Central memory CD8-positive, alpha-beta T cell (primary cell): ENCODE measurements at regions not wholly inside any gene's neighbourhood (a gene's known extent, or its start where the extent isn't known, plus 50 kb on each side); places are given as distances from the start of the nearest gene placed in this dataset.

Experiments used
- ATAC-seq: fragments of 150-1000 bp; cut with Tn5 transposase; replicated peaks from 2 replicates; pipeline ENCODE4 v1.10.0; 2022; ENCODE audit warnings: mild to moderate bottlenecking, moderate FRiP score, moderate number of reproducible peaks; ENCODE audit not compliant: poor library complexity, severe bottlenecking; ENCODE audit errors: extremely low read depth
- DNase-seq, 2 donors: peaks; one replicate each; pipeline ENCODE4 v3.0.0; 2021; ENCODE audit warnings: low spot score in 2 of 2
- H3K27ac Mint-ChIP-seq: one replicate; pipeline ENCODE4 v1.8.0; 2022; ENCODE audit warnings: low read depth, mild to moderate bottlenecking, moderate library complexity, mixed read lengths
- H3K27me3 Mint-ChIP-seq: one replicate; pipeline ENCODE4 v1.8.0; 2022; ENCODE audit warnings: mixed read lengths
- H3K36me3 Mint-ChIP-seq: one replicate; pipeline ENCODE4 v1.8.0; 2022; ENCODE audit warnings: mild to moderate bottlenecking, moderate library complexity, mixed read lengths; ENCODE audit not compliant: insufficient read depth
- H3K4me1 Mint-ChIP-seq: one replicate; pipeline ENCODE4 v1.8.0; 2022; ENCODE audit warnings: mixed read lengths
- H3K4me3 Mint-ChIP-seq: one replicate; pipeline ENCODE4 v1.8.0; 2022; ENCODE audit warnings: mild to moderate bottlenecking, moderate library complexity, mixed read lengths
- H3K9me3 Mint-ChIP-seq: one replicate; pipeline ENCODE4 v1.8.0; 2022; ENCODE audit warnings: mixed read lengths

DNA sequence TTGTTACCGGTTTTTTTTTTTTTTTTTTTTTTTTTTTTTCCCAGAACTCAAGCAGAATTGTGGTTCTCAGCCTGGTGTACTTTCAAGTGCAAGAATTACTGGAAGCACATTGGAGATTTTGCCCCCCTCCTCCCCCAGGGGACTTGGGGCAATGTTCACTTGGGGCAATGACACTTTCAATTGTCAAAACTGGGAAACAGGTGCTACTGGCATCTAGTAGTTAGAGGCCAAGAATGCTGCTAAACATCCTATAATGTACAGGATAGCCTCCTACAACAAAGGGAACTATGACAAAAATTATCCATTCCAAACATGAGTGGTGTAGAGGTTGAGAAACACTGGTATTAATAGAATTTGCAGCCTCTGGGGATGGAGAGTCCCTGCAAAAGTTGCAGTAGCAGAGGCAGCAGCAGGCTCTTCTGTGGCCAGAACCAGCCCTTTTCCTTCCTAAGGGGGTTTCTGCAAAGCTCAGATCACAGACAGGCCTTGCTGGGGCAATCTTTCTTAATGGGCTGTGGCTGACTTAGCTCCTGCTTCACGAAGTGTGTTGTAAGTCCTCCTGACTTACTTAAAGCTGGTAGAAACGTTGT lies 144.3 kb upstream of the MRPS22 start:
- H3K36me3 Mint-ChIP-seq = peaks cover 2% of the 10 kb centered on the region
- H3K4me3 Mint-ChIP-seq = no peak overlapping the region
- no peak for ATAC-seq
- H3K9me3 Mint-ChIP-seq = peaks cover 7% of the 10 kb centered on the region
- no peak overlapping the region for H3K27ac Mint-ChIP-seq
- DNase-seq = no peak
- H3K27me3 Mint-ChIP-seq = peaks cover 30% of the 10 kb centered on the region
- no peaks in the 10 kb centered on the region for H3K4me1 Mint-ChIP-seq

GRCh38 chr3:139201446-139202225 lies 142.2 kb upstream of the MRPS22 start:
- no peak overlapping the region for H3K27ac Mint-ChIP-seq
- H3K9me3 Mint-ChIP-seq = peaks cover 4% of the 10 kb centered on the region
- ATAC-seq = no peak
- no peaks in the 10 kb centered on the region for H3K4me1 Mint-ChIP-seq
- peaks cover 2% of the 10 kb centered on the region for H3K36me3 Mint-ChIP-seq
- peaks cover 34% of the 10 kb centered on the region for H3K27me3 Mint-ChIP-seq
- DNase-seq = no peak
- no peak overlapping the region for H3K4me3 Mint-ChIP-seq

GRCh38 chr3:139202226-139202958 lies 141.4 kb upstream of the MRPS22 start:
- Mint-ChIP-seq H3K4me1 (no peaks in the 10 kb centered on the region), H3K36me3 (peaks cover 2% of the 10 kb centered on the region), H3K27ac (no peak overlapping the region), H3K9me3 (no peaks in the 10 kb centered on the region), H3K4me3 (no peak overlapping the region), H3K27me3 (peaks cover 31% of the 10 kb centered on the region)
- DNase-seq (no peak), ATAC-seq (no peak)

GRCh38 chr3:139202959-139203349 lies 140.9 kb upstream of the MRPS22 start:
- Mint-ChIP-seq H3K27ac (no peak overlapping the region), H3K4me3 (no peak overlapping the region), H3K4me1 (no peaks in the 10 kb centered on the region), H3K27me3 (peaks cover 31% of the 10 kb centered on the region), H3K36me3 (peaks cover 2% of the 10 kb centered on the region), H3K9me3 (peaks cover 3% of the 10 kb centered on the region)
- ATAC-seq (no peak), DNase-seq (no peak)

- no peak overlapping the region for H3K4me3 Mint-ChIP-seq
- DNase-seq = no peak
- H3K4me1 Mint-ChIP-seq = no peaks in the 10 kb centered on the region
- ATAC-seq = no peak
- peaks cover 2% of the 10 kb centered on the region for H3K36me3 Mint-ChIP-seq
- peaks cover 31% of the 10 kb centered on the region for H3K27me3 Mint-ChIP-seq
- peaks cover 5% of the 10 kb centered on the region for H3K9me3 Mint-ChIP-seq
- H3K27ac Mint-ChIP-seq = no peak overlapping the region
Observed at GRCh38 chr3:139203752-139204151, 140.1 kb upstream of the MRPS22 start.

GRCh38 chr3:139204728-139205127 lies 139.1 kb upstream of the MRPS22 start:
- no peak for ATAC-seq
- H3K27me3 Mint-ChIP-seq = peaks cover 31% of the 10 kb centered on the region

DNA sequence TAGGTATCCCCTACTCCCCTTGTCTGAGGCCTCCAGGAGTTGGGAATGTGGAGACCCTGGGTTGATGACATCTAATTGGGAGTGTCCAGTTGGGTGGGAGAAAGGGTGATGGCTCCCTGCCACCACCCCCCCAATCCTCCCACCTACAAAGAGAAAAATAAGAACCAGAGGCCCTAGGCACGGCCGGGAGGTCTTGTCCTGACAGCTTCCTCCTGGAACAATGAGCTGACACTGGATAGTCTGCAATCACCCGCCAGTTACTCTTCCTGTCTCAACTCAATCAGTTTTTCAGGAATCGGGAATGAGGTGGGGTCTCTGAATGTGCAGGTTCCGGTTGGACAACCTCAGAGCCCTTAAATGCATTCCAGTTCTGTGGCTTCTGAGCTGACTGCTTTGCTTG lies 129.9 kb upstream of the MRPS22 start:
- Mint-ChIP-seq H3K4me3 (no peak overlapping the region), H3K27me3 (peaks cover 25% of the 10 kb centered on the region), H3K9me3 (no peaks in the 10 kb centered on the region), H3K36me3 (no peaks in the 10 kb centered on the region), H3K4me1 (no peaks in the 10 kb centered on the region), H3K27ac (no peak overlapping the region)
- ATAC-seq = no peak
- no peak for DNase-seq

More at GRCh38 chr3:139204728-139205127, 139.1 kb upstream of the MRPS22 start:
- peaks cover 5% of the 10 kb centered on the region for H3K9me3 Mint-ChIP-seq
- no peak overlapping the region for H3K27ac Mint-ChIP-seq
- no peak for DNase-seq
- peaks cover 2% of the 10 kb centered on the region for H3K36me3 Mint-ChIP-seq
- H3K4me1 Mint-ChIP-seq = no peaks in the 10 kb centered on the region
- no peak overlapping the region for H3K4me3 Mint-ChIP-seq

DNA sequence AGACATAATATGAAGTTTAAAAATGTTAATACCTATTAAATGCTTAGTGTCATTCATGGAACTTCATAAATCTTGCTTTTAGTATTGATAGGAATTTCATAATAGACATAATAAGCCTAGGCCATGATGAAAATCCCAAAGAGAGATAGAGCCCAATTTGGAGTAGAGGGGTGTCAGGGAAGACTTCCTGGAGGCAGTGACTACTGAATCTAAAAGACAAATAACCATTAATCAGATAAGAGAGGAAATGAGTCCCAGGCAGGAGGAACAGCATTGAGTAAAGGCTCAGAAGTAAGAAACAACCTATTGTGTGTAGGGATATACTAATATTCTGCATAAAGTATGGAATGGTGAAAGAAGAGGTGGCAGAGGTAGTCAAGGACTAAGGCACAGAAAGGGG lies 126.9 kb upstream of the MRPS22 start:
- DNase-seq (no peak), ATAC-seq (no peak)
- Mint-ChIP-seq H3K27ac (no peak overlapping the region), H3K9me3 (no peaks in the 10 kb centered on the region), H3K4me1 (no peaks in the 10 kb centered on the region), H3K4me3 (no peak overlapping the region), H3K27me3 (peaks cover 36% of the 10 kb centered on the region), H3K36me3 (no peaks in the 10 kb centered on the region)

DNA sequence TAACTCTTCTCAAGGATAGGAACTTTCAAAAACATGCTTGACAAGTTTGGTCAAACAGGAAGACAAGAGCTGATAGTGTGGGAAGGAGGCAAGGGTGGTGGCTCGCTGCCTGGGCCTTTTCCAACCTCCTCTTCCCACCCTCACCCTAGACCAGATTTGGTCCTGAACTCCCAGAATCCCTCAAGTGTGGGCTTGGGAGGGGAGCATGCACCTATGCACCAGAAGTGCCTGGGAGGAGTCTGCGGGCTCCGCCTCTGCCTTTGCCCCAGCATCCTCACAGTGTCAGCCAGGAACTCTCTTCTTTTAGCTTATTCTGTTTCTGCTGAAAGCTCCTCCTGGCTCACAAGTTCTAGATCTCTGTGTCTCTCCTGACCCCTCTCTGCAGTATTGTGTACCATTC lies 126.2 kb upstream of the MRPS22 start:
- DNase-seq (no peak), ATAC-seq (no peak)
- H3K36me3 Mint-ChIP-seq = no peaks in the 10 kb centered on the region
- peaks cover 43% of the 10 kb centered on the region for H3K27me3 Mint-ChIP-seq
- H3K9me3 Mint-ChIP-seq = no peaks in the 10 kb centered on the region
- H3K4me3 Mint-ChIP-seq = no peak overlapping the region
- H3K4me1 Mint-ChIP-seq = no peaks in the 10 kb centered on the region
- no peak overlapping the region for H3K27ac Mint-ChIP-seq

GRCh38 chr3:139218046-139218445 lies 125.8 kb upstream of the MRPS22 start:
- DNase-seq (no peak), ATAC-seq (no peak)
- Mint-ChIP-seq H3K36me3 (no peaks in the 10 kb centered on the region), H3K9me3 (no peaks in the 10 kb centered on the region), H3K27me3 (peaks cover 46% of the 10 kb centered on the region), H3K27ac (no peak overlapping the region), H3K4me1 (no peaks in the 10 kb centered on the region), H3K4me3 (no peak overlapping the region)

GRCh38 chr3:139219463-139219862 lies 124.4 kb upstream of the MRPS22 start:
- H3K27me3 Mint-ChIP-seq = peaks cover 42% of the 10 kb centered on the region
- no peaks in the 10 kb centered on the region for H3K4me1 Mint-ChIP-seq
- no peak overlapping the region for H3K4me3 Mint-ChIP-seq
- no peak overlapping the region for H3K27ac Mint-ChIP-seq
- no peak for DNase-seq
- H3K9me3 Mint-ChIP-seq = no peaks in the 10 kb centered on the region
- ATAC-seq = no peak
- H3K36me3 Mint-ChIP-seq = no peaks in the 10 kb centered on the region

GRCh38 chr3:139222100-139222657 lies 121.6 kb upstream of the MRPS22 start:
- no peak overlapping the region for H3K27ac Mint-ChIP-seq
- H3K36me3 Mint-ChIP-seq = no peaks in the 10 kb centered on the region
- H3K4me1 Mint-ChIP-seq = no peaks in the 10 kb centered on the region
- H3K27me3 Mint-ChIP-seq = peaks cover 42% of the 10 kb centered on the region
- ATAC-seq (no peak), DNase-seq (no peak)
- no peak overlapping the region for H3K4me3 Mint-ChIP-seq
- no peaks in the 10 kb centered on the region for H3K9me3 Mint-ChIP-seq
